IPS-18a (cell line): ENCODE measurements at regions not wholly inside any gene's neighbourhood (a gene's known extent, or its start where the extent isn't known, plus 50 kb on each side); places are given as distances from the start of the nearest gene placed in this dataset.

Source experiments
- H3K27ac ChIP-seq: one replicate; pipeline ENCODE4 v1.5.1; 2013; ENCODE audit warnings: low read length
- H3K27me3 ChIP-seq: one replicate; pipeline ENCODE4 v1.6.1; 2013; ENCODE audit warnings: mild to moderate bottlenecking, low read length; ENCODE audit not compliant: control insufficient read depth, insufficient read depth
- H3K36me3 ChIP-seq: one replicate; pipeline ENCODE4 v1.6.1; 2013; ENCODE audit warnings: low read depth, low read length; ENCODE audit not compliant: control insufficient read depth
- H3K4me1 ChIP-seq: one replicate; pipeline ENCODE4 v1.6.1; 2013; ENCODE audit warnings: low read depth, low read length; ENCODE audit not compliant: control insufficient read depth
- H3K4me3 ChIP-seq: one replicate; pipeline ENCODE4 v1.5.1; 2013; ENCODE audit warnings: low read length
- H3K9ac ChIP-seq: one replicate; pipeline ENCODE4 v1.6.1; 2013; ENCODE audit warnings: mild to moderate bottlenecking, low read length, moderate library complexity
- H3K9me3 ChIP-seq: one replicate; pipeline ENCODE4 v1.6.1; 2013; ENCODE audit warnings: low read depth, low read length; ENCODE audit not compliant: control insufficient read depth

DNA sequence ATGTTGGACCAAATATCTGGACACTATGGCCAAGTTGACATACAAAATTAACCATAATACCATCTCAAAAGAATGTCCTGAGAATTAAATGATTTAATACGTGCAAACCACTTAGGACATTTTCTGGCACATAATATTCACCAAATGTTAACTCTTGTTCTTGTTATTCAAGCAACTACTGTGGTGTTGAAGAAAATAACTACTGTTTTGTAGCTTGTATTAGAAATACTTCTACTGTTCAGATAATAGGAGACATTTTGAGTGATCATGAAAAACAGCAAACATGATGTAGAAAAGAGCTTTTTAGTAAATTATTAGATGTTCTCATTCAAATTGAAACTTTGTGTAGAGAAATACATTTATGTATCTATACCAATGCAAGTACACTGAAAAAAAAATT is 140.7 kb upstream of the SMIM31 start:
- Histone ChIP-seq H3K36me3 (no peaks in the 10 kb centered on the region), H3K27ac (no peak overlapping the region), H3K4me1 (no peaks in the 10 kb centered on the region), H3K9ac (no peak overlapping the region), H3K9me3 (no peaks in the 10 kb centered on the region), H3K27me3 (no peaks in the 10 kb centered on the region), H3K4me3 (no peak overlapping the region)

GRCh38 chr4:164613792-164614191 is 140.1 kb upstream of the SMIM31 start:
- Histone ChIP-seq H3K27ac (no peak overlapping the region), H3K4me3 (no peak overlapping the region), H3K9ac (no peak overlapping the region), H3K4me1 (no peaks in the 10 kb centered on the region), H3K9me3 (no peaks in the 10 kb centered on the region), H3K36me3 (no peaks in the 10 kb centered on the region), H3K27me3 (no peaks in the 10 kb centered on the region)

DNA sequence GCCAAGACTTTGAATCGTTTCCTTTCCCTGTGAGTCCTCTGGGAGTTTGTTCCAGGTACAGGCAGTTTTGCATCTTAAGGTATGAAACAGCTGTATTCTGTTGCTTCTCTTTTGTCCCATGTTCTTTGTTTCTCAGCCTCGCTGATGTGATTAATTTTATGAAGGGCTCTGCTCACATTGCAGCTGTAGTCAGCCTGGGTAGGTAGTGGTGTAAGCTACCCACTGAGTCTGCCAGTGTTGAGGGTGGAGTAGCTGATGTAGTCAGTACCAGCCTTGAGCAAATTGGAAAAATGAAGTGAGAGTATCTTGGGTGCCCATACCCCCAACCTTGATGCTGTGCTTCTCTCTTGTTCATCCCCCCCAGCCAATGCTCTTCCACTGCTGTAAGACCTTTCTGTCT is 139.6 kb upstream of the SMIM31 start:
- Histone ChIP-seq H3K9ac (no peak overlapping the region), H3K27ac (no peak overlapping the region), H3K36me3 (no peaks in the 10 kb centered on the region), H3K9me3 (no peaks in the 10 kb centered on the region), H3K4me1 (no peaks in the 10 kb centered on the region), H3K27me3 (no peaks in the 10 kb centered on the region), H3K4me3 (no peak overlapping the region)

- Histone ChIP-seq H3K36me3 (no peaks in the 10 kb centered on the region), H3K4me1 (no peaks in the 10 kb centered on the region), H3K9ac (no peak overlapping the region), H3K9me3 (no peaks in the 10 kb centered on the region), H3K4me3 (no peak overlapping the region), H3K27me3 (no peaks in the 10 kb centered on the region), H3K27ac (no peak overlapping the region)
These were observed 138.9 kb upstream of the SMIM31 start for GRCh38 chr4:164614999-164615398.

- H3K4me3 ChIP-seq = no peak overlapping the region
- H3K27ac ChIP-seq = no peak overlapping the region
- H3K9me3 ChIP-seq = no peaks in the 10 kb centered on the region
These were observed 138.0 kb upstream of the SMIM31 start for GRCh38 chr4:164615964-164616363.

GRCh38 chr4:164616961-164617360 is 137.0 kb upstream of the SMIM31 start:
- Histone ChIP-seq H3K4me1 (no peaks in the 10 kb centered on the region), H3K27ac (no peak overlapping the region), H3K9me3 (no peaks in the 10 kb centered on the region), H3K4me3 (no peak overlapping the region), H3K9ac (no peak overlapping the region), H3K27me3 (no peaks in the 10 kb centered on the region), H3K36me3 (no peaks in the 10 kb centered on the region)

More at GRCh38 chr4:164615964-164616363, 138.0 kb upstream of the SMIM31 start:
- Histone ChIP-seq H3K36me3 (no peaks in the 10 kb centered on the region), H3K4me1 (no peaks in the 10 kb centered on the region), H3K9ac (no peak overlapping the region), H3K27me3 (no peaks in the 10 kb centered on the region)

- H3K27ac ChIP-seq = no peak overlapping the region
- no peaks in the 10 kb centered on the region for H3K27me3 ChIP-seq
- no peak overlapping the region for H3K9ac ChIP-seq
- H3K4me1 ChIP-seq = no peaks in the 10 kb centered on the region
- H3K36me3 ChIP-seq = no peaks in the 10 kb centered on the region
- no peak overlapping the region for H3K4me3 ChIP-seq
- H3K9me3 ChIP-seq = no peaks in the 10 kb centered on the region
These were observed 136.5 kb upstream of the SMIM31 start for GRCh38 chr4:164617426-164617825.

DNA sequence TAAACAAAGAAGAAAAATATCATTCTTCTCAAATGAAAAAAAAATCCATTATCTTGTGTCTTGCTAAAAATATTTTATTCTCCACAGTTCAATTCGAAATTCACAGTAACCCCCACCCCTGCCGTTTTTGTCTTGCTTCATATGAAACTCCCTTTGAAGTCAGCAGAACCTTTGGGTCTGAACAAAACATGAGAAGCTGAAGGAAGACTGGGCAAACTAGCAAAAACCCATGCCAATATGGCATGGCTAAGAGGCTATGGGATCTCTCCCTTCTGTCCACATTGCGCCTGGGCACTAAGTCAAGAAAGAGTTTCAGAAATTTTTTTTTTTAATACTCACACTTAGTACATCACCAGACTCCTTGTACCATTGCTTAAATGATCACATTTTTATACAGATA is 136.0 kb upstream of the SMIM31 start:
- no peak overlapping the region for H3K4me3 ChIP-seq
- no peak overlapping the region for H3K9ac ChIP-seq
- H3K4me1 ChIP-seq = no peaks in the 10 kb centered on the region
- H3K27me3 ChIP-seq = no peaks in the 10 kb centered on the region
- no peak overlapping the region for H3K27ac ChIP-seq
- no peaks in the 10 kb centered on the region for H3K36me3 ChIP-seq
- H3K9me3 ChIP-seq = no peaks in the 10 kb centered on the region

- Histone ChIP-seq H3K27me3 (no peaks in the 10 kb centered on the region), H3K4me1 (no peaks in the 10 kb centered on the region), H3K9ac (no peak overlapping the region), H3K4me3 (no peak overlapping the region), H3K36me3 (no peaks in the 10 kb centered on the region), H3K27ac (no peak overlapping the region), H3K9me3 (no peaks in the 10 kb centered on the region)
These were observed 131.9 kb upstream of the SMIM31 start for GRCh38 chr4:164621886-164622521.

- Histone ChIP-seq H3K4me3 (no peak overlapping the region), H3K27ac (no peak overlapping the region), H3K4me1 (no peaks in the 10 kb centered on the region), H3K9me3 (no peaks in the 10 kb centered on the region), H3K36me3 (no peaks in the 10 kb centered on the region), H3K27me3 (no peaks in the 10 kb centered on the region), H3K9ac (no peak overlapping the region)
These were observed 130.8 kb upstream of the SMIM31 start for GRCh38 chr4:164623099-164623498.

- H3K9me3 ChIP-seq = no peaks in the 10 kb centered on the region
- H3K27me3 ChIP-seq = no peaks in the 10 kb centered on the region
- no peaks in the 10 kb centered on the region for H3K36me3 ChIP-seq
- no peaks in the 10 kb centered on the region for H3K4me1 ChIP-seq
- H3K27ac ChIP-seq = no peak overlapping the region
- no peak overlapping the region for H3K9ac ChIP-seq
- H3K4me3 ChIP-seq = no peak overlapping the region
These were observed 114.9 kb upstream of the SMIM31 start for GRCh38 chr4:164639001-164639400.

DNA sequence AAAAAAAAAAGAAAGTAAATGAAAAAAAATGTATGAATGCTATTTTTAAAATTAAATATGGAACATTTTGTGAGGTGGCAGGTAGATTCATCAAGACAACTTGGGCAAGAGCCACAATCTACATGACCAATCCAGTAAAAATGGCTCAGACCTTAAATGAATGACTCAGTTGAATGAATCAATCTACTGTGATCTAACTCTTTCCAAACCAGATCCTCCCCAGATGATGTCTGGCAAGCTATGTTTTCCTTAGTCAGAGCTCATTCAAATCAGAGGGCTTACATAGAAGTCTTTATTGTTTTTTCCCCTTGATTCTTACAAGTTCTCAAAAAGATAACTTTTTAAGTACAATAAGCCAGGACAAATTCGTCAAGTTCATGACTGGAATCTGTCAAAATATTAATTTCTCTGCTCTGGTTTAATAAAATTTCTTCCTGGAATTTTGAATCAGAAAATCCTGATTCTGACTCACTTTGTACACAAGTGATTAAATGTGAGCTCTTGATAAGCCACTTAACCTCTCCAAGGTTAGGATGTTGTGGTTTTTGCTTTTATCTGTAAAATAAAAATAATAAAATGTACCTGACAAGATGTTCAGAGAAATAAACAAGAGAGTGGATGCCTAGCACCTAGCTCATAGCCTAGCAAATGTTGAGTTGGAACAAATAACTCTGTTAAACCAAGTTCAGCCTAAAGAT is 105.6 kb upstream of the SMIM31 start:
- H3K27ac ChIP-seq = no peak overlapping the region
- H3K4me3 ChIP-seq = no peak overlapping the region
- H3K36me3 ChIP-seq = no peaks in the 10 kb centered on the region
- H3K4me1 ChIP-seq = no peaks in the 10 kb centered on the region
- H3K9me3 ChIP-seq = no peaks in the 10 kb centered on the region
- H3K9ac ChIP-seq = no peak overlapping the region
- H3K27me3 ChIP-seq = no peaks in the 10 kb centered on the region
